ENCODE measurements at regions not wholly inside any gene's neighbourhood (a gene's known extent, or its start where the extent isn't known, plus 50 kb on each side); places are given as distances from the start of the nearest gene placed in this dataset.

GRCh38 chr3:150335631-150336030 is 72.5 kb upstream of the TSC22D2 start:
- no peak for TF ChIP-seq CTCF (IDR thresholded peaks at IDR 0.05; ENCODE audit: extremely low read depth, missing control alignments)
- no peak for DNase-seq (ENCODE audit: low spot score)

- no peak for DNase-seq (ENCODE audit: low spot score)
- no peak for TF ChIP-seq CTCF (IDR thresholded peaks at IDR 0.05; ENCODE audit: extremely low read depth, missing control alignments)
Observed at GRCh38 chr3:150334974-150335373, 73.1 kb upstream of the TSC22D2 start.

- DNase-seq (ENCODE audit: low spot score): no peak
- TF ChIP-seq CTCF (IDR thresholded peaks at IDR 0.05; ENCODE audit: extremely low read depth, missing control alignments): no peak
Observed at GRCh38 chr3:150333477-150333876, 74.6 kb upstream of the TSC22D2 start.

GRCh38 chr3:150331978-150332568 is 76.0 kb upstream of the TSC22D2 start:
- no peak for TF ChIP-seq CTCF (IDR thresholded peaks at IDR 0.05; ENCODE audit: extremely low read depth, missing control alignments)
- DNase-seq (ENCODE audit: low spot score): no peak

- no peak for TF ChIP-seq CTCF (IDR thresholded peaks at IDR 0.05; ENCODE audit: extremely low read depth, missing control alignments)
- no peak for DNase-seq (ENCODE audit: low spot score)
Observed at GRCh38 chr3:150330872-150331271, 77.2 kb upstream of the TSC22D2 start.

- no peak for DNase-seq (ENCODE audit: low spot score)
- TF ChIP-seq CTCF (IDR thresholded peaks at IDR 0.05; ENCODE audit: extremely low read depth, missing control alignments): no peak
Observed at GRCh38 chr3:150330174-150330573, 77.9 kb upstream of the TSC22D2 start.

- no peak for TF ChIP-seq CTCF (IDR thresholded peaks at IDR 0.05; ENCODE audit: extremely low read depth, missing control alignments)
- DNase-seq (ENCODE audit: low spot score): no peak
Observed at GRCh38 chr3:150329408-150329807, 78.7 kb upstream of the TSC22D2 start.

Data from GM20000 (cell line).